SK-N-MC (cell line): ENCODE measurements at regions not wholly inside any gene's neighbourhood (a gene's known extent, or its start where the extent isn't known, plus 50 kb on each side); places are given as distances from the start of the nearest gene placed in this dataset.

Experiments
- DNase-seq: peaks from one replicate; pipeline ENCODE4 v3.0.0-alpha.2; 2011; ENCODE audit warnings: low read depth, low spot score
- H3K27ac ChIP-seq: fragments of 200-600 bp; sonication (generic); 2 replicates; pipeline ENCODE4 v1.5.1; 2016; ENCODE audit warnings: mixed run types
- H3K36me3 ChIP-seq: fragments of 200-600 bp; sonication (generic); 2 replicates; pipeline ENCODE4 v1.6.1; 2017; ENCODE audit warnings: antibody characterized with exemption, low read length, mixed read lengths; ENCODE audit not compliant: insufficient read depth
- H3K4me3 ChIP-seq: fragments of 200-600 bp; sonication (generic); 2 replicates; pipeline ENCODE4 v1.5.1; 2016
- H3K9ac ChIP-seq: fragments of 200-600 bp; sonication (generic); 2 replicates; pipeline ENCODE4 v1.8.0; 2017; ENCODE audit warnings: mixed run types, mixed read lengths; ENCODE audit not compliant: insufficient read length
- H3K9me3 ChIP-seq: fragments of 200-600 bp; sonication (generic); 2 replicates; pipeline ENCODE4 v1.6.1; 2017; ENCODE audit warnings: low read depth, mild to moderate bottlenecking, antibody characterized with exemption, low read length, moderate library complexity, mixed read lengths
- EZH2 ChIP-seq: fragments of 200-600 bp; sonication (generic); IDR thresholded peaks from one replicate; pipeline ENCODE4 v1.6.1; 2017; ENCODE audit warnings: antibody characterized with exemption
- FOXP2 ChIP-seq: optimal IDR thresholded peaks from 2 replicates; pipeline ENCODE3; 2011; ENCODE audit warnings: mild to moderate bottlenecking, moderate library complexity; ENCODE audit not compliant: insufficient read depth; ENCODE audit errors: extremely low read length, control extremely low read depth
- POLR2AphosphoS5 ChIP-seq: IDR thresholded peaks from 2 replicates; pipeline ENCODE4 v1.6.1; 2012; ENCODE audit warnings: mild to moderate bottlenecking, low read depth, low read length, borderline replicate concordance

DNA sequence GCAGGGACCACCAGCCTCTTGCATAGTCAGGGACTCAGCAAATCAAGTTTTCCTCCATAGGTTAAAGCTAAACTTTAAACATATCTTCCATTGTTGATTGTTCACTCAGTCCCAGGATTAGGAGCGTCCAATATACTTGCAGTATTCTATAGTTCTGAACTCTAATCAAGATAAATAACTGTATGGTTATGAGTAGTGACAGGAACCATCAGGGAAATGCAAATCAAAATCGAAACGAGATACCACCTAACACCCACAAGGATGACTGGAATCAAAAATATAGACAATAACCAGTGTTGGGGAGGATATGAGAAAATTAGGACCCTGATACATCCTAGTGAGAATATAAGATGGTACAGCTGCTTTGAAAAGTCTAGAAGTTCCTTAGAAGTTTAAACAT lies 190.0 kb downstream of the ETS1 start:
- H3K36me3 ChIP-seq = no peaks in the 10 kb centered on the region
- no peak overlapping the region for H3K9ac ChIP-seq
- H3K4me3 ChIP-seq = no peak overlapping the region
- H3K27ac ChIP-seq = no peak overlapping the region
- TF ChIP-seq EZH2 (no peak), POLR2AphosphoS5 (no peak), FOXP2 (no peak)
- no peak for DNase-seq
- H3K9me3 ChIP-seq = no peaks in the 10 kb centered on the region

DNA sequence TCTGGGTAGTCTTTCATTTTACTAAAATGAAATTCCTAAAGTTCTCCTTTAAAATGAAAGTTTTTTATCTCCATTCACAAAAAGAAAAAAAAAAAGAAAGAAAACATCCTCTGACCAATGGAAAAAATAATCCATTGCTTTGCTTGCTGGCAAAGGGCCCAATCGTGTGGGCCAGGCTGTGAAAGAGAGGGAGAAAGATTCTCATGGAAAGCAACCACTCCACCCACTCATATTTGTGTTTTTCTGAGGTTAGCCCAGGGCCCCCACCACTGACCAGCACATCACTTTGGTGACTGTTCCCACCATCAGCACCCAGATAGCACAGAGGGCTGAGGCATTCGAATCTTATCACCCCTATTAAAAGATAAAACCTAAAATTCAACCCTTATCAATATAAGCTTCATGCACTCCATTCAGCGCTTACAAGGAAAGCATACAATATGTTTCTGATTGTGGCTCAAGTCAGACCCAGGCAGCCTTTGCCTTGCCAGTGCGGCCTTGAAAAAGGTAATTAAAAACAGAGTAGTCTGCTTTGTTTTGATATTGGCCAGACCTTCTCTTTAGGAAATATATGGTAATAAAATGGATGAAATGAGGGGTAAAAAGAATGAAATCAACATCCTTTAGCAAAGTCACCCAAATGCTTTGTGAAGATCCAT lies 192.8 kb downstream of the ETS1 start:
- no peak for DNase-seq
- Histone ChIP-seq H3K4me3 (no peak overlapping the region), H3K36me3 (no peaks in the 10 kb centered on the region), H3K9ac (no peak overlapping the region), H3K9me3 (no peaks in the 10 kb centered on the region), H3K27ac (no peak overlapping the region)
- TF ChIP-seq POLR2AphosphoS5 (no peak), EZH2 (no peak), FOXP2 (no peak)

DNA sequence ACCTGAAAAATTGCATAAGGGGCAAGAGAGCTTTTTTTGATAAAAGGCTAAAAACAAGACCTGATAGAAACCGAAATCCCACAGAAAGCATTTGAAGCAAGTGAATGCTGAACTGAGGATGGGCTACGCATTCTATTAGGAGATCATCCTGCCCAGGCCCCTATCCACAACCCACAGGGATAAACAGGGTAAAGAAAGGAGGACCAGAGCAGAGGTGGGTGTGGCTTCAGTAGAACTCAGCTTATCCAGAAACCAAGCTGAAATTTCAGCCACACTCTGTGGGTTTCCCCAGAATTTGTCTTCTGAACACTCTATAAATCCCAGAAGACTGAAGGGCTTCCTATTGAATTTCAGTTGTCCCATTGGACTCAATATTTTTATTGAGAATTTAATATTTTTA lies 195.1 kb downstream of the ETS1 start:
- H3K27ac ChIP-seq = no peak overlapping the region
- no peaks in the 10 kb centered on the region for H3K9me3 ChIP-seq
- TF ChIP-seq FOXP2 (no peak), EZH2 (no peak), POLR2AphosphoS5 (no peak)
- DNase-seq = no peak
- H3K4me3 ChIP-seq = no peak overlapping the region
- no peak overlapping the region for H3K9ac ChIP-seq
- no peaks in the 10 kb centered on the region for H3K36me3 ChIP-seq

- Histone ChIP-seq H3K36me3 (no peaks in the 10 kb centered on the region), H3K27ac (no peak overlapping the region)
Measured at GRCh38 chr11:128391811-128392210, 195.5 kb downstream of the ETS1 start.

GRCh38 chr11:128390246-128390645 lies 197.1 kb downstream of the ETS1 start:
- H3K9me3 ChIP-seq = no peaks in the 10 kb centered on the region

More at GRCh38 chr11:128391811-128392210, 195.5 kb downstream of the ETS1 start:
- Histone ChIP-seq H3K4me3 (no peak overlapping the region), H3K9me3 (no peaks in the 10 kb centered on the region), H3K9ac (no peak overlapping the region)
- TF ChIP-seq EZH2 (no peak), POLR2AphosphoS5 (no peak), FOXP2 (no peak)
- DNase-seq = no peak

GRCh38 chr11:128389461-128389976 lies 197.8 kb downstream of the ETS1 start:
- Histone ChIP-seq H3K9me3 (no peaks in the 10 kb centered on the region), H3K4me3 (no peak overlapping the region), H3K36me3 (no peaks in the 10 kb centered on the region), H3K9ac (no peak overlapping the region), H3K27ac (no peak overlapping the region)
- TF ChIP-seq EZH2 (no peak), POLR2AphosphoS5 (no peak), FOXP2 (no peak)
- DNase-seq = no peak

More at GRCh38 chr11:128390246-128390645, 197.1 kb downstream of the ETS1 start:
- DNase-seq = no peak
- Histone ChIP-seq H3K4me3 (no peak overlapping the region), H3K36me3 (no peaks in the 10 kb centered on the region), H3K27ac (no peak overlapping the region), H3K9ac (no peak overlapping the region)
- TF ChIP-seq EZH2 (no peak), FOXP2 (no peak), POLR2AphosphoS5 (no peak)

DNA sequence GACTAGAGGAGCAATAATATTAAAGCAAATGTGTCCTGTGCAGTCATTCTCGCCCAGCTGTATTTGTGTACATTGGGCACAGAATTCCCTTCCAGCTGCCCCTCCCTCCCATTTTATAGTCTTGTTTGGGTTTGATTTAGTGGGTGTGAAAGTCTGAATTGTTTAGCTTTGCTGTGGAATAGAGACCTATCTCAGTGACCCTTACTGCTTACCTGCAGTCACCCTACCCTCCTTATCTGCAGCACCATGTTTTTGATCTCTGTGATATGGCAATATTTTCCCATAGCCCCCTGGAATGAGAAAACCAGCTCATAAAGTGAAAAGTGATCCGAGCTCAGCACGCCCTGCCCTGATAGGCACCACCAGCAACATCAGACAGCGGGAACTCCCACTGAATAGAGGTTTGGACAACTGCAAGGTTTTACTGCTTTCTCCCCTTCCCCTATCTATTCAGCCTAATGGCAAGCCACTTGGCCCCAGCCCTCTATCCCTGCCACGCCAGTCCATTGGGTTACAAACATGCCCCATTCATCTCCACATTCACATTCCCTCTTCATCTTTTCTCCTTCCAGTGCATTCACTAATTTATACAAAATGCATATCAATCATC lies 199.0 kb downstream of the ETS1 start:
- Histone ChIP-seq H3K36me3 (no peaks in the 10 kb centered on the region), H3K9ac (no peak overlapping the region), H3K9me3 (no peaks in the 10 kb centered on the region), H3K27ac (no peak overlapping the region), H3K4me3 (no peak overlapping the region)
- TF ChIP-seq EZH2 (no peak), FOXP2 (no peak), POLR2AphosphoS5 (no peak)
- no peak for DNase-seq

DNA sequence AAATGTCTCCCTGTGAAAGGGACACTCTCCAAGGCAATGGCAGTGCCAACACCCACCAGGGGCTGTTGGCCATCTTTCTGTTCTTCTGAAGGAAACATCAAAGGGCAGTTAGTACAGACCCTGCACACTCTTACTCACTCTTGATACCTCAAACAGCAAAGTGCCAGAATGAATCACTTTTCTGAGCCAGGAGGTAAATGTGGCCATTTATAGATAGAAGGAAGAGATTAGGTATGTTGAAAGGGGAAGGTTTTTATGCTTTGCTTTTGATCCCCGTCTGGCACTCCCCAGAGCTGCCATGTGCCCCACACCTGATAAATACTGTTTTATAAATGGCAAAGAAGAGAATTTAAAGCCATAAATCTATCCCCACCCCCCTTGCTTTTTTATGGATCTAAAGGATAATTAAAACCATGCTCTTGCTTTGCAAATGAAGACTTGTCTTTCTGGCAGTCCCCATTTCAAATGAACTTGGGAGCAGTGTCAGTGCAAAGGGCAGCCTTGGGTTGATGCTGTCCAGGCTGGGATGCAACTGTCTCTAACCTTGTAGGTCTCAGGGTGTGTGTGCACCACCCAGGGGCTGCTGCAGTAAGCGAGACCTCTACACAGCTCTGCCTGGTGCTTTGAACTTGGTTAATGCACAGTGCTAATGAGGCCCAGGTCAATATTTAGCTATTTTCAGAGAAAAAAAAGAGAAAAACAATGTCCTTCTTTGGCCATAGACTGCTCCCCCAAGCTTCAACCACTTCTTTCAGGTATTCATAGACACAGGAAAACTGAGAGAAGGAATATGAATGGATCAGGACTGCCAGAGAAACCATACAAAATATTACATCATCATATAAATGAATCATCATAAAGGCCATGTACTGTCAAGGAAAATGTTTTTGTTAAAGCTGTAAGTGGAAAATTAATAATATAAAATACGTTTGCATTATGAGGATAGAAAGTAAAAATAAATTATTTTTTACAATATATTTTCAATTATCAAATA lies 207.5 kb downstream of the ETS1 start:
- Histone ChIP-seq H3K4me3 (no peak overlapping the region), H3K9me3 (no peaks in the 10 kb centered on the region), H3K9ac (no peak overlapping the region), H3K27ac (no peak overlapping the region), H3K36me3 (no peaks in the 10 kb centered on the region)
- no peak for DNase-seq
- TF ChIP-seq FOXP2 = no peak
- TF ChIP-seq EZH2 = no peak
- no peak for TF ChIP-seq POLR2AphosphoS5
